Astrocyte of the cerebellum (primary cell): ENCODE measurements at regions not wholly inside any gene's neighbourhood (a gene's known extent, or its start where the extent isn't known, plus 50 kb on each side); places are given as distances from the start of the nearest gene placed in this dataset.
"Not testable (repeated sequence)": the region's sequence is repeated elsewhere in the genome, so short reads cannot be mapped to it uniquely, and the experiment has no call there.

Source experiments
- DNase-seq: peaks from one replicate; pipeline ENCODE4 v3.0.0-alpha.2; 2011; ENCODE audit warnings: low read depth
- H3K4me3 ChIP-seq: 2 replicates; pipeline ENCODE4 v1.5.1; 2011; ENCODE audit warnings: mild to moderate bottlenecking, low read depth, low read length, moderate library complexity
- in situ Hi-C: cut with HindIII; loops from 2 replicates; pipeline ENCODE4 v1.10.0; 2017; ENCODE audit warnings: low sequenced_read_pairs
- TF ChIP-seq, protein P1 (sequence below): IDR thresholded peaks from 2 replicates; pipeline ENCODE4 v1.5.1; 2012; ENCODE audit warnings: low read length, low read depth, moderate library complexity, mild to moderate bottlenecking; ENCODE audit errors: missing control alignments

DNA sequence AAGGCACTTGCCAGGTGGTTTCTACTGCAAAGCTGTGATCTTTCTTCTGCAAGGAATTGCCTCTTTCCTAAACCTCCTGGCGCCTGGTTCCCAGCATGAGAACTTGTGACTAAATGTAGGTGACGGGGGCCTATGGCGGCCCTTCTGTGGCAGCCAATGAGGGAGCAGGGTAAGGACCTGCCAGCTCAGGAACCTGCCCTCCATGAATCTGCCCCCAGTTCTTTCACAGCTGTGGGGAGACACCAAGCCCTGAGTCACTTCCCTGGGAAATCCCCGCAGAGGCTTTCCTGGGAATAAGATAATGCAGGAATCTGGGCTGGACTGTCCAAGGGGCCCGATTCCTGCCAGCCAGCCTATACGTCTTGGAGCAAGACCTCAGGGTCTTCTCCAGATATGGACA is 56.7 kb upstream of the CTNNA1 start:
- DNase-seq: peak; percentile 31
- TF ChIP-seq, protein P1, sequence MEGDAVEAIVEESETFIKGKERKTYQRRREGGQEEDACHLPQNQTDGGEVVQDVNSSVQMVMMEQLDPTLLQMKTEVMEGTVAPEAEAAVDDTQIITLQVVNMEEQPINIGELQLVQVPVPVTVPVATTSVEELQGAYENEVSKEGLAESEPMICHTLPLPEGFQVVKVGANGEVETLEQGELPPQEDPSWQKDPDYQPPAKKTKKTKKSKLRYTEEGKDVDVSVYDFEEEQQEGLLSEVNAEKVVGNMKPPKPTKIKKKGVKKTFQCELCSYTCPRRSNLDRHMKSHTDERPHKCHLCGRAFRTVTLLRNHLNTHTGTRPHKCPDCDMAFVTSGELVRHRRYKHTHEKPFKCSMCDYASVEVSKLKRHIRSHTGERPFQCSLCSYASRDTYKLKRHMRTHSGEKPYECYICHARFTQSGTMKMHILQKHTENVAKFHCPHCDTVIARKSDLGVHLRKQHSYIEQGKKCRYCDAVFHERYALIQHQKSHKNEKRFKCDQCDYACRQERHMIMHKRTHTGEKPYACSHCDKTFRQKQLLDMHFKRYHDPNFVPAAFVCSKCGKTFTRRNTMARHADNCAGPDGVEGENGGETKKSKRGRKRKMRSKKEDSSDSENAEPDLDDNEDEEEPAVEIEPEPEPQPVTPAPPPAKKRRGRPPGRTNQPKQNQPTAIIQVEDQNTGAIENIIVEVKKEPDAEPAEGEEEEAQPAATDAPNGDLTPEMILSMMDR: no peak
- H3K4me3 ChIP-seq: no peak overlapping the region
- in situ Hi-C loops: no loop called here

DNA sequence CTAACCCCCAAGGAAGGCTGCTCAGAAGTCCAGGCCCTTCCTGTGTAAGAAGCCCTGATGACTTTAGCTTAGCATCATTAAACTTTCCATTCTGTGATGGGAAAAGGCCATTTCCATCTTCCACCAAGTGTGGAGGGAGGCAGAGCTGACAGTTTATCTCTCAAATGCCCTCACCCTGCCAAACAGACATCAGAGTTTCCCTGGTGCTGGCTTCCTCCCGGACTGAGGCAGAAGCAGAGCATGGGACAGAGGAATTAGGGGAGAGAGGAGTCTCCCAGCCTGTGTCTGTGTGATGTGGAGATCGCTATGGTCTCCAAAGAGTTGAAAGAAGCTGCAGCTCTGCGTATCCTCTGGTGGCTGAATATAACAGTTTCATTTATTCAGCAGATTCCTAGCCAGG is 57.4 kb upstream of the CTNNA1 start:
- in situ Hi-C loops: no loop called here

DNA sequence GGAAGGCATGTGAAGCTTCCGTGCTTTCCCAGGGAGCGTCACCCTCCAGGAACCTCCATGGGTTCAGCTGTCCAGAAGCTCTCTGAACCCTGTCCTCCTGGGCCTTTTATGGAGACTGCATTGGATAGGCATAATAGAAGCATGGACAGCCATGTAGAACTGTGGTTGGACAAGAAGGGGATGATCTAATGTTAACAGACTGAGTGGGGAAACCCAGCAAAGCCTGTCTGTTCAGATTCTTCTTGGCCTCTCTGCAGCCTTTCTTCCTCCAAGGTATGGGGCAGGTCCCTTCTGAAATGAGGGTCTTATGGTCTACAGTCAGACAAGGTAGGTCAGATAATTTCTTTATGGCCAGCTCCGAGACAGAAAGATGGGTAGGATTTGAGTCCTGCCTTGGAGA is 59.1 kb upstream of the CTNNA1 start:
- in situ Hi-C loops: no loop called here
- TF ChIP-seq, protein P1: no peak
- no peak overlapping the region for H3K4me3 ChIP-seq
- DNase-seq: no peak

More for the DNA sequence above, 57.4 kb upstream of the CTNNA1 start:
- no peak overlapping the region for H3K4me3 ChIP-seq
- TF ChIP-seq, protein P1: no peak
- DNase-seq: no peak

DNA sequence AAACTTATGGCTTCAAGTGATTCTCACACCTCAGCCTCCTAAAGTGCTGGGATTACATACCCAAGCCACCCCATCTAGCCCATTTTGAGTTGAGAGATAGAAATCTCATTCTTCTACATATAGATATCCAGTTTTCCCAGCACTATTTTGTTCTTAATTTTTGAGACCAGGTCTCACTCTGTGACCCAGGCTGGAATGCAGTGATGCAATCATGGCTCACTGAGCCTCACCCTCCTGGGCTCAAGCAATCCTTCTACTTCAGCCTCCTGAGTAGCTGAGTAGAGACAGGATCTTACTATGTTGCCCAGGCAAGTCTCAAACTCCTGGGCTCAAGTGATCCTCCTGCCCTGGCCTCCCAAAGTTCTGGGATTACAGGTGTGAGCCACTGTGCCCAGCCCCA is 60.9 kb upstream of the CTNNA1 start:
- no peak for DNase-seq
- TF ChIP-seq, protein P1: no peak
- H3K4me3 ChIP-seq: no peak overlapping the region
- in situ Hi-C loops: no loop called here

DNA sequence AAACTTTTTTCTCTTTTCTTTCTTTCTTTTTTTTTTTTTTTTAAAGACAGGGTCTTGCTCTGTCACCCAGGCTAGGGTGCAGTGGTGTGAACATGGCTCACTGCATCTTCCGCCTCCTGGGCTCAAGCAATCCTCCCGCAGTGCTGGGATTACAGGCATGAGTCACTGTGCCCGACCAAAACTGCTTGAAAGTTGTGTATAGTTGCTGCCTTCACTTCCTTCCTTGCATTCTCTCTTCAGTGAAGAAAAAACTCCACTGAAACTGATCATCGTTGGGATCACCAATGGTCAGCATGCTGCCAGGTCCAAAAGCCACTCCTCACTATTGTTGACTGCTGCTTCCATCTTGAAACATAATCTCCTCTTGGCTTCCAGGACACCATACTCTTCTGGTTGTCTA is 66.6 kb upstream of the CTNNA1 start:
- H3K4me3 ChIP-seq: no peak overlapping the region
- in situ Hi-C loops: no loop called here
- DNase-seq: no peak
- TF ChIP-seq, protein P1: no peak

DNA sequence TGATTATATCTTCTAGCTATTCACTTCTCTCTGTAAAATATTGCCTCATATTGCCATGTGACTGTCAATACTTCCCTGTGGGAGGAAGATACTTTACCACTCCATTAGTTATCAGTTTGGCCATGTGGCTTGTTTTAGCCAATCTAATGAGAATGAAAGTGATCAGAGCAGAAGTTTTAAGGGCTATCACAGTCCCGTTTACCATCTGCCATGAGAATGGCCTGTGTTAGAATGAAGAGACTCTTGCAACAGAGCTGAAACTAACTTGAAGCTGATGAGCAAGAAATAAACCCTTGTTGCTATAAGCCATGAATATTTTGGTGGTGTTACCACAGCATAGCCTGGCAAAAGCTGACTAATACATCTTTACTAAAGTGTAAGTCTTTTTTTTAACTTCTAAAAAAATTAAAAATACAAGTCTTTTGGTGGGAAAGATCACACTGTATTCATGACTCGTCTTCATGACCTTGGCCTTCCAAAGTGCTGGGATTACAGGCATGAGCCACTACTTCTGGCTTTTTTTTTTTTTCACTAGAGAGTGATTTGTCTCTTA is 68.0 kb upstream of the CTNNA1 start:
- DNase-seq: no peak
- no peak overlapping the region for H3K4me3 ChIP-seq
- TF ChIP-seq, protein P1: no peak
- in situ Hi-C loops: no loop called here

DNA sequence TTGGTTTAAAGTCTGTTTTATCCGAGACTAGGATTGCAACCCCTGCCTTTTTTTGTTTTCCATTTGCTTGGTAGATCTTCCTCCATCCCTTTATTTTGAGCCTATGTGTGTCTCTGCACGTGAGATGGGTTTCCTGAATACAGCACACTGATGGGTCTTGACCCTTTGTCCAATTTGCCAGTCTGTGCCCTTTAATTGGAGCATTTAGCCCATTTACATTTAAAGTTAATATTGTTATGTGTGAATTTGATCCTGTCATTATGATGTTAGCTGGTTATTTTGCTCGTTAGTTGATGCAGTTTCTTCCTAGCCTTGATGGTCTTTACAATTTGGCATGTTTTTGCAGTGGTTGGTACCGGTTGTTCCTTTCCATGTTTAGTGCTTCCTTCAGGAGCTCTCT is 70.8 kb upstream of the CTNNA1 start:
- H3K4me3 ChIP-seq, in situ Hi-C loops, DNase-seq: not testable (repeated sequence)

DNA sequence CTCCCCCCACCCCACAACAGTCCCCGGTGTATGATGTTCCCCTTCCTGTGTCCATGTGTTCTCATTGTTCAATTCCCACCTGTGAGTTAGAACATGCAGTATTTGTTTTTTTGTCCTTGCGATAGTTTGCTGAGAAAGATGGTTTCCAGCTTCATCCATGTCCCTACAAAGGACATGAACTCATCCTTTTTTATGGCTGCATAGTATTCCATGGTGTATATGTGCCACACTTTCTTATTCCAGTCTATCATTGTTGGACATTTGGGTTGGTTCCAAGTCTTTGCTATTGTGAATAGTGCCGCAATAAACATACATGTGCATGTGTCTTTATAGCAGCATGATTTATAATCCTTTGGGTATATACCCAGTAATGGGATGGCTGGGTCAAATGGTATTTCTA is 74.4 kb upstream of the CTNNA1 start:
- H3K4me3 ChIP-seq, DNase-seq, in situ Hi-C loops: not testable (repeated sequence)
